Fibroblast of lung (primary cell): ENCODE measurements at regions not wholly inside any gene's neighbourhood (a gene's known extent, or its start where the extent isn't known, plus 50 kb on each side); places are given as distances from the start of the nearest gene placed in this dataset.
A peak's percentile ranks its signal among the peaks of the same experiment; 100 is the strongest.

Experiments
- DNase-seq, 2 donors: peaks; one replicate each; pipeline versions ENCODE4 v3.0.0 to v3.0.0-alpha.2; 2010; ENCODE audit warnings: low read depth in 2 of 2
- H2AFZ ChIP-seq: 2 replicates; pipeline ENCODE4 v1.5.1; 2012; ENCODE audit warnings: low read length, control low read depth, inconsistent platforms
- H3K27ac ChIP-seq: 2 replicates; pipeline ENCODE4 v1.5.1; 2011; ENCODE audit warnings: low read length, control low read depth; ENCODE audit not compliant: insufficient read depth
- H3K27me3 ChIP-seq: 2 replicates; pipeline ENCODE4 v1.5.1; 2011; ENCODE audit warnings: mild to moderate bottlenecking, low read length; ENCODE audit not compliant: control insufficient read depth, insufficient read depth
- H3K36me3 ChIP-seq: 2 replicates; pipeline ENCODE4 v1.5.1; 2011; ENCODE audit warnings: low read length; ENCODE audit not compliant: control insufficient read depth, insufficient read depth
- H3K4me1 ChIP-seq: 2 replicates; pipeline ENCODE4 v1.5.1; 2011; ENCODE audit warnings: low read length; ENCODE audit not compliant: control insufficient read depth, insufficient read depth; ENCODE audit errors: extremely low read depth
- H3K4me2 ChIP-seq: 2 replicates; pipeline ENCODE4 v1.5.1; 2011; ENCODE audit warnings: low read length, control low read depth; ENCODE audit not compliant: insufficient read depth; ENCODE audit errors: extremely low read depth
- H3K4me3 ChIP-seq, 4 experiments: fragments of 200-600 bp in 1 of 4; sonication (generic) in 1 of 4; replicated peaks in 1 of 4; 2 replicates each; pipeline ENCODE4 v1.5.1; 2011 to 2016; ENCODE audit warnings: low read length in 4 of 4, low read depth in 3 of 4, mild to moderate bottlenecking in 3 of 4, control low read depth in 2 of 4, inconsistent platforms in 1 of 4, mixed read lengths in 1 of 4; ENCODE audit not compliant: insufficient read depth in 1 of 4; ENCODE audit errors: control extremely low read depth in 1 of 4
- H3K79me2 ChIP-seq: 2 replicates; pipeline ENCODE4 v1.5.1; 2012; ENCODE audit warnings: mild to moderate bottlenecking, low read length, inconsistent platforms; ENCODE audit not compliant: control insufficient read depth, insufficient read depth
- H3K9ac ChIP-seq: 2 replicates; pipeline ENCODE4 v1.5.1; 2011; ENCODE audit warnings: mild to moderate bottlenecking, low read length, control low read depth; ENCODE audit not compliant: insufficient read depth
- H3K9me3 ChIP-seq: 2 replicates; pipeline ENCODE4 v1.5.1; 2012; ENCODE audit warnings: low read depth, low read length; ENCODE audit not compliant: control insufficient read depth, insufficient read depth
- H4K20me1 ChIP-seq: 2 replicates; pipeline ENCODE4 v1.5.1; 2011; ENCODE audit warnings: low read length; ENCODE audit not compliant: control insufficient read depth, insufficient read depth; ENCODE audit errors: extremely low read depth
- EZH2 ChIP-seq: IDR thresholded peaks from 2 replicates; pipeline ENCODE4 v1.5.1; 2012; ENCODE audit warnings: low read length, control low read depth, mild to moderate bottlenecking; ENCODE audit errors: missing control alignments
- TF ChIP-seq, protein P1 (sequence below), 2 donors: IDR thresholded peaks in 1 of 2; conservative IDR thresholded peaks in 1 of 2; 1 replicate in 1 of 2; 2 replicates in 1 of 2; pipeline ENCODE4 v1.5.1; 2011 to 2012; ENCODE audit warnings: low read length in 2 of 2, control low read depth in 1 of 2, inconsistent platforms in 1 of 2, low read depth in 1 of 2, mild to moderate bottlenecking in 1 of 2

DNA sequence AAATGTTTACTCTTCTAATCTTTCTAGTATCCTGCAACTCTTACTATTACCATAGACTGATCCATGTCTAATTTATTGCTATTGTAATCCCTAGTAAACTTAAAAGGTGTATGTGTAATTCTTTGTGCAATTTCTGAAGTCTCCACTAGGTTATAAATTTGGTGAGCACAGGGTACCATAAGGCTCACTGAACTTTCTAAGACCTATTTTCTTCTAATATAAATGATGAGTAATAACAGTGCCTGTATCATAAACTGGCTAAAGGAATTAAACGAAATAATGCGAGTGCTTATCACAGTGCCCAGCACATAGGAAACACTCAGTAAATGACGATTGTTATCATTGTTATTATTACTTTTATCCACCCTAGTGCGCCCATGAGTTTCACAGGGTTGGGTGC lies 119.1 kb downstream of the KLF12 start:
- no peaks in the 10 kb centered on the region for H3K79me2 ChIP-seq

DNA sequence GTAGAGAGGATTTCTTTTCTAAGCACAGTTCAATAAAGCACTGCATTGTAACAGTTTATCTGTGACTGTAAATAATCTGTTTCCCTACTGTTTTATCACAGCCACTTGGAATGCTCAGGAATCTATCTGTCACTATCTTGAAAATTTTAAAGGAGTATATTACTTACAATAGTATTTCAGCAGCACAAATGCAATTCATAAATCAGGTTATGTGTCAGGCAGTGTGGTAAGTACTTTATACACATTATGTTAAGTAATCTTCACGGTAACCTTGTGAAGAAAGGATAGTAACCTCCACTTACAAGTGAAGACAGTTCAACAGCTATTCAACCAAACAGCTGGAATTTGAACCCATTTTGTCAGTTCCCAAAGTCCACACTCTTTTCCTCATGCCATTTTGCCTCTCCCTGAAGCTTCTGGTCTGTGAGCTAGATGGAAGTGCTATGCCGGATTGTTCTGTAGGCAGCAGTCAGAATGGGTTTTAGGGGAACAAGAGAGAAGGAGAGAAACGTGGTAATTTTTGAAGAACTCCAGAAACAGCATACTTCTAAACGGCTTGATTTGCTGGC lies 125.0 kb downstream of the KLF12 start:
- Histone ChIP-seq H3K79me2 (no peaks in the 10 kb centered on the region), H3K9me3 (no peaks in the 10 kb centered on the region), H2AFZ (no peak overlapping the region), H4K20me1 (no peaks in the 10 kb centered on the region), H3K27me3 (no peaks in the 10 kb centered on the region), H3K4me1 (no peaks in the 10 kb centered on the region), H3K27ac (no peak overlapping the region), H3K4me2 (no peak overlapping the region), H3K9ac (no peak overlapping the region), H3K36me3 (no peaks in the 10 kb centered on the region), H3K4me3 (no peak overlapping the region)
- TF ChIP-seq, protein P1, sequence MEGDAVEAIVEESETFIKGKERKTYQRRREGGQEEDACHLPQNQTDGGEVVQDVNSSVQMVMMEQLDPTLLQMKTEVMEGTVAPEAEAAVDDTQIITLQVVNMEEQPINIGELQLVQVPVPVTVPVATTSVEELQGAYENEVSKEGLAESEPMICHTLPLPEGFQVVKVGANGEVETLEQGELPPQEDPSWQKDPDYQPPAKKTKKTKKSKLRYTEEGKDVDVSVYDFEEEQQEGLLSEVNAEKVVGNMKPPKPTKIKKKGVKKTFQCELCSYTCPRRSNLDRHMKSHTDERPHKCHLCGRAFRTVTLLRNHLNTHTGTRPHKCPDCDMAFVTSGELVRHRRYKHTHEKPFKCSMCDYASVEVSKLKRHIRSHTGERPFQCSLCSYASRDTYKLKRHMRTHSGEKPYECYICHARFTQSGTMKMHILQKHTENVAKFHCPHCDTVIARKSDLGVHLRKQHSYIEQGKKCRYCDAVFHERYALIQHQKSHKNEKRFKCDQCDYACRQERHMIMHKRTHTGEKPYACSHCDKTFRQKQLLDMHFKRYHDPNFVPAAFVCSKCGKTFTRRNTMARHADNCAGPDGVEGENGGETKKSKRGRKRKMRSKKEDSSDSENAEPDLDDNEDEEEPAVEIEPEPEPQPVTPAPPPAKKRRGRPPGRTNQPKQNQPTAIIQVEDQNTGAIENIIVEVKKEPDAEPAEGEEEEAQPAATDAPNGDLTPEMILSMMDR (conservative IDR thresholded peaks at IDR 0.05 in 1 of 2, IDR thresholded peaks at IDR 0.05 in 1 of 2; ENCODE audit: low read depth in 1 of 2, low read length in 2 of 2) = no peak
- TF ChIP-seq EZH2 = no peak
- peak in 1 of 2 donors; percentile 8 for DNase-seq

More for the DNA sequence above, 119.1 kb downstream of the KLF12 start:
- Histone ChIP-seq H3K27me3 (no peaks in the 10 kb centered on the region), H3K9me3 (no peaks in the 10 kb centered on the region), H3K36me3 (no peaks in the 10 kb centered on the region), H3K4me1 (no peaks in the 10 kb centered on the region), H3K9ac (no peak overlapping the region), H4K20me1 (no peaks in the 10 kb centered on the region), H2AFZ (no peak overlapping the region), H3K4me2 (no peak overlapping the region), H3K27ac (no peak overlapping the region), H3K4me3 (no peak overlapping the region)
- DNase-seq = peak in 1 of 2 donors; percentile 10
- no peak for TF ChIP-seq EZH2
- TF ChIP-seq, protein P1 (conservative IDR thresholded peaks at IDR 0.05 in 1 of 2, IDR thresholded peaks at IDR 0.05 in 1 of 2; ENCODE audit: low read depth in 1 of 2, low read length in 2 of 2) = peak in 1 of 2 donors; percentile 15

DNA sequence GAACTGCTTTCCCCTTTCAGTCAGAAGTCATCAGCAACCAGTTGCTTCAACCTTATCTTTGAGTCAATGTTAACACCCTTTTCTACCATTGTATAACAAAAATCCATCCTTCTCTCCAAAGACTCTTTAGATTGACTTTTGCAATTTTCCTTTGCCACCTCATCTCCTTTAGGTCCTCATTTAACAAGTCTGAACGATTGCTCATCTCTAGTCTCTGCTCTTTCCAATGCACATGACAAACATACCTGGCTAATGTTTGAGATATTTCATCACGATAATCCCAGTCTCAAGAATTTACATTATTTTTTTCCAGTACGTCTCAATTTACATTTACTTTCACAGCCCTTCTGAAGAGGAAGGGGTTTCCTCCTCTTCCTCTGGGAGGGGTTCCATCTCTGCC lies 127.5 kb downstream of the KLF12 start:
- no peak overlapping the region for H2AFZ ChIP-seq
- no peak overlapping the region for H3K9ac ChIP-seq
- H3K4me1 ChIP-seq = no peaks in the 10 kb centered on the region
- no peak for DNase-seq
- H3K4me2 ChIP-seq = no peak overlapping the region
- no peaks in the 10 kb centered on the region for H3K27me3 ChIP-seq
- H3K4me3 ChIP-seq = no peak overlapping the region
- no peaks in the 10 kb centered on the region for H4K20me1 ChIP-seq
- H3K27ac ChIP-seq = no peak overlapping the region
- H3K9me3 ChIP-seq = no peaks in the 10 kb centered on the region
- H3K36me3 ChIP-seq = no peaks in the 10 kb centered on the region
- H3K79me2 ChIP-seq = no peaks in the 10 kb centered on the region
- TF ChIP-seq, protein P1 (conservative IDR thresholded peaks at IDR 0.05 in 1 of 2, IDR thresholded peaks at IDR 0.05 in 1 of 2; ENCODE audit: low read depth in 1 of 2, low read length in 2 of 2) = no peak
- no peak for TF ChIP-seq EZH2
